Neuronal stem cell (in vitro differentiated cells): ENCODE measurements at regions not wholly inside any gene's neighbourhood (a gene's known extent, or its start where the extent isn't known, plus 50 kb on each side); places are given as distances from the start of the nearest gene placed in this dataset.
A peak's percentile ranks its signal among the peaks of the same experiment; 100 is the strongest.

Experiments
- DNase-seq: peaks from one replicate; pipeline ENCODE4 v3.0.0-alpha.2; 2013; ENCODE audit warnings: low spot score
- H2AFZ ChIP-seq: one replicate; pipeline ENCODE4 v1.6.1; 2013; ENCODE audit warnings: mild to moderate bottlenecking, low read length, inconsistent platforms
- H2AK5ac ChIP-seq: 2 replicates; pipeline ENCODE4 v1.6.1; 2013; ENCODE audit warnings: low read depth, mild to moderate bottlenecking, inconsistent platforms, low read length, moderate library complexity, mixed read lengths
- H2BK120ac ChIP-seq: 2 replicates; pipeline ENCODE4 v1.6.1; 2013; ENCODE audit warnings: low read depth, mild to moderate bottlenecking, inconsistent platforms, low read length, moderate library complexity, mixed read lengths
- H2BK12ac ChIP-seq: one replicate; pipeline ENCODE4 v1.6.1; 2013; ENCODE audit warnings: low read length, inconsistent platforms
- H2BK15ac ChIP-seq: 2 replicates; pipeline ENCODE4 v1.6.1; 2013; ENCODE audit warnings: mild to moderate bottlenecking, low read length, inconsistent platforms, mixed read lengths
- H2BK5ac ChIP-seq: one replicate; pipeline ENCODE4 v1.6.1; 2013; ENCODE audit warnings: inconsistent platforms, mild to moderate bottlenecking, low read length, moderate library complexity
- H3K14ac ChIP-seq: one replicate; pipeline ENCODE4 v1.6.1; 2013; ENCODE audit warnings: low read length, inconsistent platforms
- H3K18ac ChIP-seq: 2 replicates; pipeline ENCODE4 v1.6.1; 2013; ENCODE audit warnings: low read length, inconsistent platforms
- H3K23ac ChIP-seq: 2 replicates; pipeline ENCODE4 v1.6.1; 2013; ENCODE audit warnings: low read depth, mild to moderate bottlenecking, mixed read lengths, low read length, inconsistent platforms; ENCODE audit not compliant: poor library complexity
- H3K27ac ChIP-seq: replicated peaks from 3 replicates; pipeline ENCODE4 v1.5.1; 2013; ENCODE audit warnings: low read length, inconsistent platforms
- H3K27me3 ChIP-seq, 3 experiments: 2 replicates each; pipeline ENCODE4 v1.6.1; 2013; ENCODE audit warnings: low read length in 3 of 3, mild to moderate bottlenecking in 2 of 3, inconsistent platforms in 1 of 3, low read depth in 1 of 3, mixed read lengths in 1 of 3, moderate library complexity in 1 of 3; ENCODE audit not compliant: control insufficient read depth in 3 of 3, insufficient read depth in 3 of 3
- H3K36me3 ChIP-seq, 2 donors: replicated peaks in 1 of 2; 2 replicates each; pipeline ENCODE4 v1.6.1; 2013; ENCODE audit warnings: low read length in 2 of 2; ENCODE audit not compliant: control insufficient read depth in 2 of 2, insufficient read depth in 2 of 2
- H3K4ac ChIP-seq: 2 replicates; pipeline ENCODE4 v1.6.1; 2013; ENCODE audit warnings: inconsistent platforms, mild to moderate bottlenecking, low read length, moderate library complexity
- H3K4me1 ChIP-seq, 2 donors: 1 replicate in 1 of 2; 2 replicates in 1 of 2; pipeline ENCODE4 v1.6.1; 2013; ENCODE audit warnings: low read length in 2 of 2, low read depth in 1 of 2; ENCODE audit not compliant: control insufficient read depth in 2 of 2, insufficient read depth in 1 of 2
- H3K4me2 ChIP-seq: one replicate; pipeline ENCODE4 v1.6.1; 2013; ENCODE audit warnings: mild to moderate bottlenecking, low read length, inconsistent platforms; ENCODE audit not compliant: insufficient read depth, poor library complexity, severe bottlenecking
- H3K4me3 ChIP-seq, 2 donors: 2 replicates each; pipeline ENCODE4 v1.5.1; 2013; ENCODE audit warnings: low read length in 2 of 2, mild to moderate bottlenecking in 2 of 2, inconsistent platforms in 1 of 2, moderate library complexity in 1 of 2
- H3K79me1 ChIP-seq: one replicate; pipeline ENCODE4 v1.6.1; 2013; ENCODE audit warnings: low read depth, mild to moderate bottlenecking, inconsistent platforms, low read length, moderate library complexity
- H3K9ac ChIP-seq: one replicate; pipeline ENCODE4 v1.6.1; 2013; ENCODE audit warnings: mild to moderate bottlenecking, low read depth, low read length, inconsistent platforms; ENCODE audit not compliant: poor library complexity
- H3K9me3 ChIP-seq, 2 donors: replicated peaks in 1 of 2; 2 replicates each; pipeline versions ENCODE3 to v1.6.1; 2013; ENCODE audit warnings: low read length in 2 of 2, mild to moderate bottlenecking in 2 of 2, inconsistent platforms in 1 of 2, low read depth in 1 of 2, mixed read lengths in 1 of 2, moderate library complexity in 1 of 2; ENCODE audit not compliant: control insufficient read depth in 2 of 2, insufficient read depth in 1 of 2
- H4K8ac ChIP-seq: one replicate; pipeline ENCODE4 v1.6.1; 2013; ENCODE audit warnings: low read depth, mild to moderate bottlenecking, inconsistent platforms, low read length, moderate library complexity
- H4K91ac ChIP-seq: one replicate; pipeline ENCODE4 v1.6.1; 2013; ENCODE audit warnings: low read length, low read depth, mild to moderate bottlenecking, inconsistent platforms; ENCODE audit not compliant: poor library complexity
- WGBS, 2 donors: extraction: QIAGEN DNeasy Blood & Tissue Kit; methylation state at CpG; one replicate each; pipeline ENCODE4 v1.1.7; 2013; ENCODE audit warnings: missing lambda C conversion rate in 2 of 2, mixed read lengths in 1 of 2; ENCODE audit not compliant: insufficient read length in 2 of 2, insufficient replicate concordance in 1 of 2; ENCODE audit errors: extremely low coverage in 2 of 2; 5-methylcytosine and 5-hydroxymethylcytosine counted together

GRCh38 chr6:165827190-165827518 is 164.1 kb upstream of the PDE10A start:
- Histone ChIP-seq H3K4me3 (no peak overlapping the region), H3K9ac (no peak overlapping the region), H2BK5ac (peak overlapping the region; percentile 19), H3K4me2 (no peak overlapping the region), H3K18ac (peak overlapping the region; percentile 51), H3K4ac (no peak overlapping the region), H3K79me1 (no peaks in the 10 kb centered on the region), H2AK5ac (peak overlapping the region; percentile 71), H3K27me3 (no peaks in the 10 kb centered on the region), H4K8ac (no peak overlapping the region), H2BK120ac (no peak overlapping the region), H3K14ac (no peak overlapping the region), H4K91ac (no peak overlapping the region), H3K27ac (no peak overlapping the region), H2BK15ac (no peak overlapping the region), H3K9me3 (no peaks in the 10 kb centered on the region), H3K4me1 (peaks cover 5 to 11% of the 10 kb centered on the region in 2 donors), H2AFZ (no peak overlapping the region), H3K23ac (no peak overlapping the region), H2BK12ac (no peak overlapping the region), H3K36me3 (no peaks in the 10 kb centered on the region)
- no CpG with 5 or more reads among the region's 19 CpGs for WGBS, 2 donors
- DNase-seq: no peak

GRCh38 chr6:165826487-165827189 is 163.6 kb upstream of the PDE10A start:
- H2AK5ac ChIP-seq: peak overlapping the region; percentile 71
- peak overlapping the region; percentile 51 for H3K18ac ChIP-seq
- H3K9ac ChIP-seq: no peak overlapping the region
- WGBS, 2 donors: no CpG with 5 or more reads among the region's 33 CpGs
- peaks cover 5 to 8% of the 10 kb centered on the region in 2 donors for H3K4me1 ChIP-seq
- H2AFZ ChIP-seq: no peak overlapping the region
- no peak overlapping the region for H3K14ac ChIP-seq
- H3K36me3 ChIP-seq: no peaks in the 10 kb centered on the region
- no peak overlapping the region for H3K4ac ChIP-seq
- H2BK120ac ChIP-seq: no peak overlapping the region
- H3K9me3 ChIP-seq: no peaks in the 10 kb centered on the region
- peak overlapping the region; percentile 19 for H2BK5ac ChIP-seq
- H4K8ac ChIP-seq: no peak overlapping the region
- no peak overlapping the region for H2BK12ac ChIP-seq
- no peak overlapping the region for H4K91ac ChIP-seq
- no peak for DNase-seq
- no peak overlapping the region for H3K27ac ChIP-seq
- peak overlapping the region in 1 of 2 donors; percentile 59 for H3K4me3 ChIP-seq
- peak overlapping the region; percentile 12 for H3K23ac ChIP-seq
- no peak overlapping the region for H3K4me2 ChIP-seq
- H3K79me1 ChIP-seq: no peaks in the 10 kb centered on the region
- peak overlapping the region; percentile 6 for H2BK15ac ChIP-seq
- no peaks in the 10 kb centered on the region for H3K27me3 ChIP-seq

- Histone ChIP-seq H2BK5ac (no peak overlapping the region), H3K9me3 (no peaks in the 10 kb centered on the region), H2AK5ac (no peak overlapping the region), H3K4me3 (no peak overlapping the region), H2BK120ac (no peak overlapping the region), H3K23ac (no peak overlapping the region), H3K14ac (no peak overlapping the region), H3K27ac (no peak overlapping the region), H2BK15ac (no peak overlapping the region), H2AFZ (peak overlapping the region; percentile 80), H3K4me2 (no peak overlapping the region), H4K91ac (no peak overlapping the region), H3K79me1 (no peaks in the 10 kb centered on the region), H4K8ac (no peak overlapping the region), H3K4ac (no peak overlapping the region), H3K9ac (no peak overlapping the region), H3K4me1 (peaks cover 5 to 11% of the 10 kb centered on the region in 2 donors), H3K36me3 (no peaks in the 10 kb centered on the region), H2BK12ac (no peak overlapping the region), H3K27me3 (no peaks in the 10 kb centered on the region), H3K18ac (no peak overlapping the region)
- WGBS, 2 donors: no CpG with 5 or more reads among the region's 9 CpGs
- DNase-seq: no peak
Measured at GRCh38 chr6:165825256-165825815, 162.3 kb upstream of the PDE10A start.

- Histone ChIP-seq H2BK5ac (no peak overlapping the region), H3K4ac (no peak overlapping the region), H3K9me3 (no peaks in the 10 kb centered on the region)
Measured at GRCh38 chr6:165823609-165824326, 160.7 kb upstream of the PDE10A start.

More at GRCh38 chr6:165823609-165824326, 160.7 kb upstream of the PDE10A start:
- Histone ChIP-seq H4K8ac (no peak overlapping the region), H3K27me3 (peaks cover 0 to 2% (median 0%) of the 10 kb centered on the region in 3 experiments), H3K9ac (no peak overlapping the region), H2AFZ (no peak overlapping the region), H3K79me1 (no peaks in the 10 kb centered on the region), H3K36me3 (no peaks in the 10 kb centered on the region), H3K4me2 (no peak overlapping the region), H3K23ac (no peak overlapping the region), H3K18ac (no peak overlapping the region), H3K4me1 (peaks cover 7 to 17% of the 10 kb centered on the region in 2 donors), H2BK120ac (no peak overlapping the region), H3K14ac (no peak overlapping the region), H2BK15ac (no peak overlapping the region), H3K4me3 (no peak overlapping the region), H2BK12ac (no peak overlapping the region), H4K91ac (no peak overlapping the region), H3K27ac (no peak overlapping the region), H2AK5ac (no peak overlapping the region)
- no peak for DNase-seq
- no CpG with 5 or more reads among the region's 10 CpGs for WGBS, 2 donors
